ENCODE measurements at regions not wholly inside any gene's neighbourhood (a gene's known extent, or its start where the extent isn't known, plus 50 kb on each side); places are given as distances from the start of the nearest gene placed in this dataset.

DNA sequence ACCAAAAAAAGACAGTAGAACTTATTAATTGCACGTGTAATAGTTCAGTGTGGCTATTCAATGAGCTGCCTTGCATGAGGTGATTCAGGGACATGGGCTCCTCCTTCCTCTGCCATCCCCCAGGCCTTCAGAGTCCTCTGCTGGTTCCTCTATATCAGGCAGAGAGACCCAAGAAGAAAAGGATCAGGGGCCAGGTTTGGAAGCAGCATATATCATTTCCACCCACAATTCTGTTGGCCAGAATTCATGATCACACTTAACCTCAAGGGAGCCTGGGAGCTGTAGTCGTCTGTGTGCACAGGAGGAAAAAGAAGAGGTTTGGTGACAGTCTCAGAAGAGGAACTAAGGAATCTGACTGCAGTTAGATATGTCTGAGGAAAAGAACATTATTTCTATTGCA, 114.0 kb upstream of the GLS start:
- Mint-ChIP-seq H3K9me3 (no peaks in the 10 kb centered on the region), H3K27me3 (ENCODE audit: low read depth) (no peaks in the 10 kb centered on the region)

DNA sequence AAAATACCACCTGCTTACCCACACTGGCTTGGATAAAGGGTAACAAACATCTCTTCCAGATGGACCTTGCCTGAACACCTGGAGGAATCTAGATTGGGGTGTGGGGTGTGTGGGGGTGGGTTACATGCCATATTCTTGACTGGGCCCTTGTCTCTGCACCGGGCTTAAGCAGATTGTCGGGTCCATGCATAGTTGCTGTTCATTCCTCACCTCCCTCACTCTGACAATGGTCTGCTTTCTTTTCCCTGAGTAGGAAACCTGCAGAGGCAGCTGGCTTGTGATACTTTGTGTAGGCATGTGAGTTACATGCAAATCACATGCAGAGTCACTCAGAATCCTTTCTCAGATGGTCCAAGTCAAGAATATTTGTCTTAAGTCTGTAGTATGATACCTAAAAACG, 112.8 kb upstream of the GLS start:
- H3K9me3 Mint-ChIP-seq: no peaks in the 10 kb centered on the region
- H3K36me3 Mint-ChIP-seq (ENCODE audit: low read depth): no peaks in the 10 kb centered on the region
- no peak for DNase-seq (ENCODE audit: low spot score)
- peaks cover 11% of the 10 kb centered on the region for H3K4me1 Mint-ChIP-seq (ENCODE audit: low read depth)
- no peak overlapping the region for H3K27ac Mint-ChIP-seq
- no peak overlapping the region for H3K4me3 Mint-ChIP-seq
- no peaks in the 10 kb centered on the region for H3K27me3 Mint-ChIP-seq (ENCODE audit: low read depth)

More for the DNA sequence above, 114.0 kb upstream of the GLS start:
- DNase-seq (ENCODE audit: low spot score): no peak
- no peak overlapping the region for H3K4me3 Mint-ChIP-seq
- H3K27ac Mint-ChIP-seq: no peak overlapping the region
- H3K36me3 Mint-ChIP-seq (ENCODE audit: low read depth): no peaks in the 10 kb centered on the region
- H3K4me1 Mint-ChIP-seq (ENCODE audit: low read depth): peaks cover 11% of the 10 kb centered on the region

DNA sequence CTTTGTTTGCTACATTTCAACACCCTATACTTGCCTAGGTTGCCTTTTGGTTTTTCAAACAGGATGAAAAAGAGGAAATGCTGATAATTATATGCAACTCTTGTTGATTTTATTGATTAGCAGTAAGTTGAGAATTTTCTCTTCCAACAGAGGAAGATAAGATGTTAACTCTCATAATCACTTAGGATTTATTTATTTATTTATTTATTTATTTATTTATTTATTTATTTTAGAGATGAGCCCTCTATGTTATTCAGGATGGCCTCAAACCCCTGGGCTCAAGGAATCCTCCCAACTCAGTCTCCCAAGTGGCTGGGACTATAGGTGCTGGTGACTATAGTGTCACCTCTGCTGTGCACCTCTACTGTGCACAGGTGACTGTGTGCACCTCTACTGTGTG, 111.4 kb upstream of the GLS start:
- no peak for DNase-seq (ENCODE audit: low spot score)
- H3K27me3 Mint-ChIP-seq (ENCODE audit: low read depth): no peaks in the 10 kb centered on the region
- peaks cover 5% of the 10 kb centered on the region for H3K4me1 Mint-ChIP-seq (ENCODE audit: low read depth)
- no peaks in the 10 kb centered on the region for H3K9me3 Mint-ChIP-seq
- no peak overlapping the region for H3K4me3 Mint-ChIP-seq
- H3K36me3 Mint-ChIP-seq (ENCODE audit: low read depth): no peaks in the 10 kb centered on the region
- H3K27ac Mint-ChIP-seq: no peak overlapping the region

DNA sequence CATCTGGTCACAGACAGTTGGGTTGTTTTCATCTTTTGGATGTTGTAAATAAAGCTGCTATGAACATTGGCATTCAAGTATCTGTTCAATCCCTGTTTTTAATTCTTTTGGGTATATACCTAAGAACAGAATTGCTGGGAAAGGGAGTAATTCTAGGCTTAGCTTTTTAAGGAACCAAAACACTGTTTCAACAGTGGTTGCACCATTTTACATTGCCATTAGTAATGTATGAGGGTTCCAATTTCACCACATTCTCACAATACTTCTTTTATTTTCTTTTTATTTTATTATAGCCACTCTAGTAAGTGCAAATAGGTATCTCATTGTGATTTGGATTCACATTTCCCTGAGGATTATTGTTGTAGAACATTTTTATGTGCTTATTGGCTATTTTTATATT, 108.9 kb upstream of the GLS start:
- Mint-ChIP-seq H3K36me3 (ENCODE audit: low read depth) (peaks cover 3% of the 10 kb centered on the region), H3K27me3 (ENCODE audit: low read depth) (no peaks in the 10 kb centered on the region), H3K9me3 (peaks cover 5% of the 10 kb centered on the region), H3K4me1 (ENCODE audit: low read depth) (no peaks in the 10 kb centered on the region), H3K27ac (no peak overlapping the region), H3K4me3 (no peak overlapping the region)
- no peak for DNase-seq (ENCODE audit: low spot score)

DNA sequence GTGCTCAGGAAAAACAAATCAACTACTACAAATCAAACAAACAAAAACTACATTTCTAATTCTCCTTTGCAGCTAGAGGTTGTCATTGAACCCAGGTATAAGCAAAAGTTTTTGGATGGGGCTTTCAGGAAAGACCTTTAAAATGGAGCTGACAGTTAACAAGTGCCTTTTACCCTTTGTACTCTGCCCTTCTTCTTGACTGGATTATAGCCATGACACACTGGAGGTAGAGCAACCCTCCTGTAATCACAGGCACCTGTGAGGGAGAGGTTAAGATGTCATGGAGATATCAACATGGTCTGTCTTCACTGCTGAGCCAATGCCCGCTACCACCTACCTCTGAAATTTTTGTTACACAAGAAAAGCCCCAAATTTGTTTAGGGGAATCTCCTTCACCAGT, 100.0 kb upstream of the GLS start:
- H3K4me3 Mint-ChIP-seq: no peak overlapping the region
- no peak overlapping the region for H3K27ac Mint-ChIP-seq
- H3K36me3 Mint-ChIP-seq (ENCODE audit: low read depth): no peaks in the 10 kb centered on the region
- no peaks in the 10 kb centered on the region for H3K27me3 Mint-ChIP-seq (ENCODE audit: low read depth)
- peaks cover 6% of the 10 kb centered on the region for H3K4me1 Mint-ChIP-seq (ENCODE audit: low read depth)
- H3K9me3 Mint-ChIP-seq: peaks cover 9% of the 10 kb centered on the region
- DNase-seq (ENCODE audit: low spot score): no peak

DNA sequence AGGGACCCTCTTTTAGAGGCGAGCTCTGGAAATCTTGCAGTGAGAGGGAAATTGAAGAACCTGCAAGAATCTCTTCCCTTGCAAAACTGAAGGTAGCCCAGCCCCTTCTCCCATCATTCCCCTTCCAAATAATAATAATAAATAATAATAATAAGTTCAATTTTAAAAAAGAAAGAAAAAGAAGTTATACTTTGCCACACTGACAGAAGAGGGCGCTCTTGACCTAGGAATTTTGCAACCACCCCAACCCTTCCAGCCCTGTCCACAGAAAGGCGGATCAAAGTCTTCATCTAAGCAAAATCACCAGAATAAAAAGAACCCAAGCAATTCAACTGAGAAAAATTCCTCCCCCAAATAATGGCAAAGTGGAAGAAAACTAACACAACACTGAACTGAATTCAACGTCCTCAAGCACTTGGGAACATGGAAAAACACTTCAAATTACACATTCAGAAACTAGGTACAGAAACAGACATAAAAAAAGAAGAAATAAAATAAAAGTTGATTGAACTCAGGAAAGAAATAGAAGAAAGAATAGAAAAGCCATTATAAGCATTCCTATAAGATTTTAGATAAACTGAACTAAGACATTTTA, 98.9 kb upstream of the GLS start:
- H3K4me3 Mint-ChIP-seq: no peak overlapping the region
- DNase-seq (ENCODE audit: low spot score): peak; percentile 29
- H3K9me3 Mint-ChIP-seq: peaks cover 4% of the 10 kb centered on the region
- peaks cover 10% of the 10 kb centered on the region for H3K4me1 Mint-ChIP-seq (ENCODE audit: low read depth)
- H3K27me3 Mint-ChIP-seq (ENCODE audit: low read depth): no peaks in the 10 kb centered on the region
- H3K36me3 Mint-ChIP-seq (ENCODE audit: low read depth): no peaks in the 10 kb centered on the region
- no peak overlapping the region for H3K27ac Mint-ChIP-seq

DNA sequence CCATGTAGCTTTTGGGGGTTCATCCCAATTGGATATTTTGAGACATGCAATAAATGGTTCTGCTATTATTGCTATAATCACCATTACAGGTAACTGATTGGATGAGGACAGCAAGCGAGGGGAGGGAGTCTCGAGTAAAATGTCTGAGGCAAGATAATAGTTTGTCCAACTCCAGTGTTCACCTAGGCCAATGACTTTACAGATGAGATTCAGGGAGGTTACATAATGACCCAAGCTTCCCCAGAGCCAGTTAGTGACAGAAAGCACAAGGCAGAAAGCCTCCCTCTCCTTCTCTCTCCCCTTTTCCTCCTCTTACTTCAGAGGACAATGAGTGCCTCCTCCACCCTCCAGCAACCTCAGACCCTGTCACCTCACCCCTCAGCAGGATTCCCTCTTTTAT, 98.4 kb upstream of the GLS start:
- H3K27ac Mint-ChIP-seq: no peak overlapping the region
- H3K9me3 Mint-ChIP-seq: peaks cover 4% of the 10 kb centered on the region
- no peak for DNase-seq (ENCODE audit: low spot score)
- peaks cover 11% of the 10 kb centered on the region for H3K4me1 Mint-ChIP-seq (ENCODE audit: low read depth)
- H3K27me3 Mint-ChIP-seq (ENCODE audit: low read depth): no peaks in the 10 kb centered on the region
- no peak overlapping the region for H3K4me3 Mint-ChIP-seq
- no peaks in the 10 kb centered on the region for H3K36me3 Mint-ChIP-seq (ENCODE audit: low read depth)

DNA sequence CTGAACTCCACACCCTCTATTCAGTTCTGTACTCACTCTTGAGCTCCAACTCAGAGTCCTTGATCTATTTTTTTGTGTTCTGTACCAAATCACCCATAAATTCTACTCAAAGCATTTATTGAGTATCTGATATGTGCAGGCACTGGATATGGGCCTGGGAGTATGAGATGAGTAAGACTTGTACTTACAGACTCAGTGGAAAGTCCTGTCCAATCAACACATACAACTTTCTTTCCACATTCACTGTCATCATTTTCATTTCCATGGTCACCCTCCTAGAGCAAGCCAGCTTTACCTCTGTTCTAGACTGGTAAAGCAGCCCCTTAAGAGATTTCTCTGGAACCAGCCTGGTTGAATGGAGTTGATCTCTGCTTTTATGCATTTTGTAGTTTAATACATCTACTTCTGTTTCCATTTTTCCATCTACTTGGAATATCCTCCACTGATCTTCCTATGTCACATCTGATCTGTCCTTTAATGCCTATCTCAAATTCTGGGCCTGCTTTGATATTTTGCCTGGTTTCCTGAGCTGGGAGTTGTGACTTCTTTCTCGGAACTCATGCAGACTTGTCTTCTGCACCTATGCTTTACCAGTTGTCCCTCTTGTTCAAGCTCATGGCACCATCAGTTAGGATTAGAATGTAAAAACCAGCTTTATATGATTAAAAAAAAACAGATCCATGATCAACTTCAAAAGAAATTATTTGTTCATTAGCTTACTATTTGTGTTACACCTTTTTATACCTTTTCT, 96.9 kb upstream of the GLS start:
- Mint-ChIP-seq H3K4me1 (ENCODE audit: low read depth) (peaks cover 11% of the 10 kb centered on the region), H3K27me3 (ENCODE audit: low read depth) (no peaks in the 10 kb centered on the region), H3K27ac (no peak overlapping the region), H3K9me3 (peaks cover 4% of the 10 kb centered on the region), H3K4me3 (no peak overlapping the region), H3K36me3 (ENCODE audit: low read depth) (no peaks in the 10 kb centered on the region)
- DNase-seq (ENCODE audit: low spot score): no peak

DNA sequence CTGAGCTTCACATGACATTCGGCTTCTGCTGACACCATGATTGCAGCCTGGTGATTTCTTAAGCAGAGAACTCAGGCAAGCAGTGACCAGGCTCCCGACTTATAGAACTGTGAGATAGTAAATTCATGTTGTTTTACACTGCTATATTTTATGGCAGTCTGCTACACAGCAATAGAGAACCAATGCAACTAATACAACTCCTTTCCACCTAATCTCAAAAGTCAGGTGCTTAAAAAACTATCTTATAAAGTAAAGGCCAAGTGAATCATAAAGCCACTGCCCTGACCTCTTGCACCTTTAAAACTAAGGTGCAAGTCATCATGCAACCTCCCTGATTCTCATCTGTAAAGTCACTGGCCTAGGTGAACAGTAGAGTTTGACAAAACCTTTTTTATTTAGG, 95.3 kb upstream of the GLS start:
- H3K36me3 Mint-ChIP-seq (ENCODE audit: low read depth): no peaks in the 10 kb centered on the region
- H3K27ac Mint-ChIP-seq: no peak overlapping the region
- no peak for DNase-seq (ENCODE audit: low spot score)
- no peak overlapping the region for H3K4me3 Mint-ChIP-seq
- peaks cover 11% of the 10 kb centered on the region for H3K4me1 Mint-ChIP-seq (ENCODE audit: low read depth)
- no peaks in the 10 kb centered on the region for H3K27me3 Mint-ChIP-seq (ENCODE audit: low read depth)
- H3K9me3 Mint-ChIP-seq: peaks cover 4% of the 10 kb centered on the region

DNA sequence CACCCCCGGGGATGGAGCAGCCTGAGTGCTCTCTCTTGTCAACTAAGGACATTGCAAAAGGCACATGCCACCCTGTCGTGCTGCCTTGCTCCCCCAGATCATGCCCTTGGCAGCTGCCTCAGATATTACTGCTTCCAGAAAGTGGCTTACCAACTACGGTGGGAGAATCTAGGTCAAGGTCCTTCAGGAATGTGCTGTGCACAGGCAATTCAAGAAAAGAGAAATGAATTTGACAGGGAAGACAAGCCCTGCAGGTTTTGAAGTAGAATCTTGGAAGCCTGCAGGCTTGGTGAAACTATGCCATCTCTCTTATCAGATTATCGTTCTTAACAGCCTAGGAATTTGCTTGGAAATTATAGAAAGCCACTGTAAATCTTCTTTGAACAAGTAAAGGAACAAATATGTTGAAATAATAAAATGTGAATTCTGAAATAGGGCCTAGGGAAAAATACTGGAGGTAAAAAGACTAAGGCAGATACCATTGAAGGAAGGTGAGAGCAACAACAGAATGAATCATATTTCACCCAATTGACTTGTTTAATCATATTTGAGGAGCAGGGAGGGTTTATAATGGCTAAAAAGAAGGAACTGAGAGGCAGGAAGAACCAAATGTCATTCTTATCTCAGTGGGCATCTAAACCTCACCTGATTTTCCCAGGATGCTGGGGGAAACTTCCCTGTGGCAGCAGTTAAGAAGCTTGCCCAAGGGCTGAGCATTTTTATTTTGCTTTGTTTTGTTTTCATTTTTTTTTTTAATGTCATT, 94.0 kb upstream of the GLS start:
- DNase-seq (ENCODE audit: low spot score): no peak

DNA sequence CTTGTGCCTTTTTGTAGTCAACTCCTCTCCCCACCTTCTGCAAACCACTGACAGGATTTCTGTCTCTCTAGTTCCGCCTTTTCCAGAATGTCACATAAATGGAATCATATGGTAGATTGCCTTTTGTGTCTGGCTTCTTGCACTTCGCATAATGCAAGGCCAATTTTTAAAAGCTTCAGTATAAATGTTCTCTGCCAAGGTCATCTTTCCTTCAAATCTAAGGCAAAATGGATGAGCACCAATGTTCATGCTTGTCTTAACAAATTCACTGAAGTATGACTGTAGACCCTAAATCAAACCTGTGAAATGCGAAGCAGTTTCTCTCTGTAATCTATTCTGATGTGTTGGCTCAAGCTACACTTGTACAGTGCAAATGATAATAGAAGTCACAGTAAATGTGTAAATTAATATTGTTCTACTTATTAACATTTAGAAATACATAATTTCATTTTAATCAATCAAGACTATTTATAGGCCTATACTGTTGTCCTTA, 92.8 kb upstream of the GLS start:
- H3K27me3 Mint-ChIP-seq (ENCODE audit: low read depth): no peaks in the 10 kb centered on the region
- peaks cover 13% of the 10 kb centered on the region for H3K4me1 Mint-ChIP-seq (ENCODE audit: low read depth)
- no peak overlapping the region for H3K27ac Mint-ChIP-seq
- peaks cover 4% of the 10 kb centered on the region for H3K9me3 Mint-ChIP-seq
- no peaks in the 10 kb centered on the region for H3K36me3 Mint-ChIP-seq (ENCODE audit: low read depth)
- DNase-seq (ENCODE audit: low spot score): no peak
- no peak overlapping the region for H3K4me3 Mint-ChIP-seq

More for the DNA sequence above, 94.0 kb upstream of the GLS start:
- Mint-ChIP-seq H3K9me3 (peaks cover 4% of the 10 kb centered on the region), H3K4me3 (no peak overlapping the region), H3K4me1 (ENCODE audit: low read depth) (peaks cover 9% of the 10 kb centered on the region), H3K36me3 (ENCODE audit: low read depth) (no peaks in the 10 kb centered on the region), H3K27ac (no peak overlapping the region), H3K27me3 (ENCODE audit: low read depth) (no peaks in the 10 kb centered on the region)

DNA sequence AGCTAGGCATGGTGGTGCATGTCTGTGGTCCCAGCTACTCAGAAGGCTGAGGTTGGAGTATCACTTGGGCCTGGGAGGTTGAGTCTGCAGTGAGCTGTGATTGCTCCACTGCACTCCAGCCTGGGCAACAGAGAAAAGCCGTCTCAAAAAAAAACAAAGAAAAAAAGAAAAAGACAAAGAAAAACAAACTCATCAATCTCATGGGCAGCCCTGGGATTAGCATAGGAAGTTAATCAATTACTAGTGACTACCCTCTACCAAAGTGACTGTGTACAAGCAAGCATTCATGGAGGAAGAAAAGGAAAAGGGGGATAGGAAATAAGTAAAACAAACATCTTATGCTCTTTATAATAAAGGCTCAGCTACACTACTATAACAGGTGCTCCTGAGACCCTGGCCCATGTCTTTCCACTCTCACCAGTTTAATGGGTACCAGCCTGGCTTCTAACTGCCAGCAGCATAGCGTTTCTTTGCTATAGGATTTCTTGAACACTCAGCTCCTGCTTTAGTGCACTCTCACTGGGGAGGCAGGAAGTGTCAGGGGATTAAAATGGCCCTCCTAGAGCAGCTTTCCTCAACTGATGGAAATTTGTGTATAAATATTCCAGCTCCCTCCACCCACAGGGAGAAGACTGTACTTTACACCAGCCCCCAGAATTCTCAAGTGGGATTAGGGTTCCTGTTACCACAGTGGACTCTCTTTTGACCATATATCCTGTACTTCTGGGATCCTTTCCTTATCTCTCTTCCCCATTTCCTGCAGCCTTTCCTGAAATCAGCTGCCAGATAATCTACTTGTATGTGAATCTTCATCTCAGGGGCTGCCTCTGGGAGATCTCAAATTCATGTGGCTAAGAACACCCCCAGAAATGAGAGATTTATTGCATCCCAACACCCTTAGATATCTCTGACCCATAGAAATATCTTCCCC, 91.3 kb upstream of the GLS start:
- Mint-ChIP-seq H3K27ac (no peak overlapping the region), H3K4me1 (ENCODE audit: low read depth) (peaks cover 19% of the 10 kb centered on the region)

DNA sequence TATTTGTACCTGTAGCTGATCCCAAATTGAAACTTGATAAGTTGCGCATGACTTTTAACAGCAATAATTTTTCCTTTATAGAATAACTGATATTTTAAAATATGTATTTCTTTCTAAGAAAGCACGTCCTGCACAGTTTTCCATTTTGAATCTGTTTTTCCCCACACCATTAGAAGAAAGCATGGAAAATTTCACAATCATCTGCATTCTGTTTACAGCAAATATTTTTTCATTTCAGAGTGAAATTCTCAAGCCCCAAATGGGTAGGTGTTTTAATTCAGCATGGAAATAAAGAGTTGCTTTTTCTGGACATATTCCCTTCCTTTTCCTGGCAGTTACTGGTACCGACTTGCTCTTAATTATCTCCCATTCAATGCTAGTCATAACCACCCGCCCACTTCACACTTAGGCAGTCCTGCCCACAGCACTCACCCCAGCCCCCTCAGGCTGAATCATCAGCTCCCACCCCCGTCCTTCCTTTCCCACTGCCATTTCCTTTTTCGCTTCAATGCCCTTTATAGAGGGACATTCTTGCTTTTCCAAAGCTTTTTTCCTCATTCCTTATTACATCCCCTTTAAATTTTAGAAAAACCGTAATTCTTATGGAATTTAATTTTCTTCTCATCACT, 89.2 kb upstream of the GLS start:
- Mint-ChIP-seq H3K27me3 (ENCODE audit: low read depth) (no peaks in the 10 kb centered on the region), H3K36me3 (ENCODE audit: low read depth) (no peaks in the 10 kb centered on the region), H3K4me1 (ENCODE audit: low read depth) (peaks cover 17% of the 10 kb centered on the region), H3K4me3 (no peak overlapping the region), H3K9me3 (no peaks in the 10 kb centered on the region), H3K27ac (no peak overlapping the region)
- DNase-seq (ENCODE audit: low spot score): peak; percentile 69

More for the DNA sequence above, 91.3 kb upstream of the GLS start:
- Mint-ChIP-seq H3K36me3 (ENCODE audit: low read depth) (no peaks in the 10 kb centered on the region), H3K9me3 (no peaks in the 10 kb centered on the region), H3K4me3 (no peak overlapping the region), H3K27me3 (ENCODE audit: low read depth) (no peaks in the 10 kb centered on the region)
- no peak for DNase-seq (ENCODE audit: low spot score)

All from T-helper 2 cell treated with Interferon-gamma antibody and Interleukin-4, amounts not matched to agents 5 μg/mL and 100 μg/mL, for 36 hours (primary cell).